Liver (tissue), 8 donors: ENCODE measurements at regions not wholly inside any gene's neighbourhood (a gene's known extent, or its start where the extent isn't known, plus 50 kb on each side); places are given as distances from the start of the nearest gene placed in this dataset.

ENCODE experiments used
- DNase-seq: peaks from one replicate; pipeline ENCODE4 v3.0.0-alpha.2; 2017; ENCODE audit warnings: low spot score
- H3K27ac ChIP-seq, 2 donors: one replicate each; pipeline ENCODE4 v1.7.0; 2013; ENCODE audit warnings: inconsistent platforms in 2 of 2, low read length in 2 of 2, control low read depth in 1 of 2, low read depth in 1 of 2, mild to moderate bottlenecking in 1 of 2
- H3K27me3 ChIP-seq, 4 donors: one replicate each; pipeline versions ENCODE4 v1.6.1 to v1.7.0; 2013; ENCODE audit warnings: low read length in 3 of 4, inconsistent platforms in 1 of 4, mild to moderate bottlenecking in 1 of 4, moderate library complexity in 1 of 4; ENCODE audit not compliant: control insufficient read depth in 4 of 4, insufficient read depth in 4 of 4
- H3K36me3 ChIP-seq, 4 donors: one replicate each; pipeline versions ENCODE4 v1.6.1 to v1.7.0; 2013; ENCODE audit warnings: low read length in 3 of 4, mild to moderate bottlenecking in 3 of 4, low read depth in 1 of 4, moderate library complexity in 1 of 4; ENCODE audit not compliant: control insufficient read depth in 4 of 4, insufficient read depth in 3 of 4
- H3K4me1 ChIP-seq, 4 donors: one replicate each; pipeline versions ENCODE4 v1.6.1 to v1.7.0; 2013; ENCODE audit warnings: low read length in 3 of 4, mild to moderate bottlenecking in 3 of 4, moderate library complexity in 1 of 4; ENCODE audit not compliant: control insufficient read depth in 4 of 4, insufficient read depth in 4 of 4
- H3K4me3 ChIP-seq, 3 donors: one replicate each; pipeline versions ENCODE4 v1.6.1 to v1.7.0; 2013; ENCODE audit warnings: low read length in 3 of 3, control low read depth in 1 of 3, low read depth in 1 of 3, mild to moderate bottlenecking in 1 of 3
- H3K9ac ChIP-seq, 2 donors: one replicate each; pipeline ENCODE4 v1.7.0; 2013; ENCODE audit warnings: low read length in 2 of 2, mild to moderate bottlenecking in 2 of 2, moderate library complexity in 2 of 2, control low read depth in 1 of 2, low read depth in 1 of 2
- H3K9me3 ChIP-seq, 4 donors: one replicate each; pipeline versions ENCODE4 v1.6.1 to v1.7.0; 2013; ENCODE audit warnings: low read length in 3 of 4; ENCODE audit not compliant: control insufficient read depth in 4 of 4
- EGR1 ChIP-seq, 2 donors: IDR thresholded peaks; 2 replicates each; pipeline ENCODE4 v1.6.1; 2016 to 2018; ENCODE audit warnings: antibody characterized with exemption in 2 of 2, low read depth in 2 of 2
- FOXA1 ChIP-seq: IDR thresholded peaks from 2 replicates; pipeline ENCODE4 v1.6.1; 2016; ENCODE audit warnings: antibody characterized with exemption
- GABPA ChIP-seq, 2 donors: IDR thresholded peaks in 1 of 2; conservative IDR thresholded peaks in 1 of 2; 2 replicates each; pipeline ENCODE4 v1.6.1; 2016; ENCODE audit warnings: antibody characterized with exemption in 2 of 2, mild to moderate bottlenecking in 1 of 2, moderate library complexity in 1 of 2
- HNF4A ChIP-seq, 2 donors: conservative IDR thresholded peaks; 2 replicates each; pipeline ENCODE4 v1.6.1; 2016; ENCODE audit warnings: antibody characterized with exemption in 2 of 2, mild to moderate bottlenecking in 2 of 2
- HNF4G ChIP-seq: IDR thresholded peaks from 2 replicates; pipeline ENCODE4 v1.6.1; 2016; ENCODE audit warnings: antibody characterized with exemption
- NR2F2 ChIP-seq: IDR thresholded peaks from 2 replicates; pipeline ENCODE4 v1.6.1; 2016; ENCODE audit warnings: antibody characterized with exemption
- RAD21 ChIP-seq, 2 donors: IDR thresholded peaks; 2 replicates each; pipeline ENCODE4 v1.6.1; 2016; ENCODE audit warnings: antibody characterized with exemption in 2 of 2, mild to moderate bottlenecking in 2 of 2
- REST ChIP-seq: IDR thresholded peaks from 2 replicates; pipeline ENCODE4 v1.6.1; 2016; ENCODE audit warnings: antibody characterized with exemption, mild to moderate bottlenecking
- SP1 ChIP-seq: IDR thresholded peaks from 2 replicates; pipeline ENCODE4 v1.6.1; 2018; ENCODE audit warnings: antibody characterized with exemption, mild to moderate bottlenecking
- TAF1 ChIP-seq: conservative IDR thresholded peaks from 2 replicates; pipeline ENCODE4 v1.6.1; 2016; ENCODE audit warnings: antibody characterized with exemption, mild to moderate bottlenecking
- YY1 ChIP-seq: IDR thresholded peaks from 2 replicates; pipeline ENCODE4 v1.6.1; 2016; ENCODE audit warnings: antibody characterized with exemption, mild to moderate bottlenecking
- ZBTB33 ChIP-seq: IDR thresholded peaks from 2 replicates; pipeline ENCODE4 v1.6.1; 2016; ENCODE audit warnings: antibody characterized with exemption
- WGBS: extraction: QIAGEN DNeasy Blood & Tissue Kit; methylation state at CpG from one replicate; pipeline ENCODE4 v1.1.7; 2013; 5-methylcytosine and 5-hydroxymethylcytosine counted together
- TF ChIP-seq, protein P1 (sequence below): fragments of 150-350 bp; IDR thresholded peaks from 2 replicates; pipeline ENCODE4 v1.5.1; 2017; ENCODE audit warnings: improper control_type of control experiment, low read depth, low read length; ENCODE audit not compliant: missing input control
- TF ChIP-seq, protein P2 (sequence below): IDR thresholded peaks from 2 replicates; pipeline ENCODE4 v1.6.1; 2016; ENCODE audit warnings: antibody characterized with exemption
- donor health status: healthy.
- donor health status: healthy.
- donor health status: healthy.
- donor health status: healthy.
- donor health status: healthy.

DNA sequence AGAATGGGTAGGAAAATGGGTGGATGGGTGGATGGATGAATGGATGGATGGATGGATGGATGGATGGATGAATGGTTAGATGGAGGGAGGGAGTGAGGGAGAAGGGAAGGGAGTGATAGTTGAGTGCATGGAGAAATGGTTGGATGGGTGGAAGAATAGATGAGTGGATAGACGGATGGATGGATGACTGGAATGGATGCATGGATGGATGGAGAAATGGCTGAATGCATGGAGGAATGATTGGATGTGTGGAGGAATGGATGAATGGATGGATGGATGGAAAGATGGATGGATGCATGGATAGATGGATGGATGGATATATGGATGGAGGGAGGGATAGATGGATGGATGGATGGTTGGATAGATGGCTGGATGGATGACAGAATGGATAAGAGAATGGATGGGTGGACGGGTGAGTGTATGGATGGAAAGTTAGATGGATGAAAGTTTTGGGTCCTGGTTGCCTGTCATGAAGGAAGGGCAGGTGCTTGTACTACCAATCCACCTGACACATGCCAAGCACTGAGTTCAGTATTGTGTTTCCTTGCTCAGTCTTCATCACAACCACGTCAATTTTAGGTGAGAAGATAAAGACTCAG, 286.5 kb upstream of the RTL1 start:
- Histone ChIP-seq H3K27me3 (no peaks in the 10 kb centered on the region), H3K9me3 (no peaks in the 10 kb centered on the region), H3K4me3 (no peak overlapping the region), H3K27ac (no peak overlapping the region), H3K4me1 (no peaks in the 10 kb centered on the region), H3K9ac (no peak overlapping the region), H3K36me3 (no peaks in the 10 kb centered on the region)
- no peak for DNase-seq
- 75% methylated on average over 3 of the region's 3 CpGs for WGBS
- TF ChIP-seq, protein P1, sequence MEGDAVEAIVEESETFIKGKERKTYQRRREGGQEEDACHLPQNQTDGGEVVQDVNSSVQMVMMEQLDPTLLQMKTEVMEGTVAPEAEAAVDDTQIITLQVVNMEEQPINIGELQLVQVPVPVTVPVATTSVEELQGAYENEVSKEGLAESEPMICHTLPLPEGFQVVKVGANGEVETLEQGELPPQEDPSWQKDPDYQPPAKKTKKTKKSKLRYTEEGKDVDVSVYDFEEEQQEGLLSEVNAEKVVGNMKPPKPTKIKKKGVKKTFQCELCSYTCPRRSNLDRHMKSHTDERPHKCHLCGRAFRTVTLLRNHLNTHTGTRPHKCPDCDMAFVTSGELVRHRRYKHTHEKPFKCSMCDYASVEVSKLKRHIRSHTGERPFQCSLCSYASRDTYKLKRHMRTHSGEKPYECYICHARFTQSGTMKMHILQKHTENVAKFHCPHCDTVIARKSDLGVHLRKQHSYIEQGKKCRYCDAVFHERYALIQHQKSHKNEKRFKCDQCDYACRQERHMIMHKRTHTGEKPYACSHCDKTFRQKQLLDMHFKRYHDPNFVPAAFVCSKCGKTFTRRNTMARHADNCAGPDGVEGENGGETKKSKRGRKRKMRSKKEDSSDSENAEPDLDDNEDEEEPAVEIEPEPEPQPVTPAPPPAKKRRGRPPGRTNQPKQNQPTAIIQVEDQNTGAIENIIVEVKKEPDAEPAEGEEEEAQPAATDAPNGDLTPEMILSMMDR, result no peak
- TF ChIP-seq HNF4A (conservative IDR thresholded peaks at IDR 0.05), result no peak
- TF ChIP-seq ZBTB33, result no peak
- TF ChIP-seq YY1, result no peak
- TF ChIP-seq RAD21 (IDR thresholded peaks at IDR 0.05), result no peak
- TF ChIP-seq GABPA (IDR thresholded peaks at IDR 0.05 in 1 of 2, conservative IDR thresholded peaks at IDR 0.05 in 1 of 2), result no peak
- TF ChIP-seq, protein P2, sequence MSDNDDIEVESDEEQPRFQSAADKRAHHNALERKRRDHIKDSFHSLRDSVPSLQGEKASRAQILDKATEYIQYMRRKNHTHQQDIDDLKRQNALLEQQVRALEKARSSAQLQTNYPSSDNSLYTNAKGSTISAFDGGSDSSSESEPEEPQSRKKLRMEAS, result no peak
- no peak for TF ChIP-seq HNF4G
- TF ChIP-seq SP1, result no peak
- TF ChIP-seq NR2F2, result no peak
- TF ChIP-seq FOXA1, result no peak
- no peak for TF ChIP-seq TAF1
- TF ChIP-seq EGR1 (IDR thresholded peaks at IDR 0.05; ENCODE audit: low read depth in 2 of 2), result no peak

DNA sequence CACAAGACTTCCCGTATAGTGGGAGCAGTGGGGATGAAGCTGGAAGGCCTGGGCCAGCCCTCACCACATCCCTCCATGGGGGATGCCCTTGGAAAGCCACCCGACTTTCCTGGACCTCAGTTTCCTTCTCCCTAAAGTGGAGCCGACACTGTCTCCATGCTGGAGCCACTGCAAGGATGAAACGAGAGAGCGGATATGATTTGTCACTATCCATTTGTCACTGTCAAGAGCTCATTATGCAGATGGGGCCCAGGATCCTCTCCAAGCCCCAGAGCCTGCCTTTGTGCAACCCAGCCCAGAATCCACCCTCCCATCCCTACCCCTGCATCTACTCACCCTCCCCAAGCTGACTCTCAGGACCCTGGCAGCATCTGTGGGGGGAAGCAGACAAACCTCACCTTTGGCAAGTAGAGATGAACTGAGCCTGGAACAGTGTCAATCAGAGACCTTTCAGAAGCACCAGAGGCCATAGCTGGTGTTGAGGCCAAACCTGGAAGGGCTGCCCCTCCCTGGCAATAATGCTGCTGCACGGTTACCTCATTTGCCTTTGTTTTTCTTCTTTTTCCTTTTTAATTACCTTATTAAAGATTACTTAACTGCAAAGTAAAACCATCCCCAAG, 287.7 kb upstream of the RTL1 start:
- TF ChIP-seq REST, result no peak
- no peak for TF ChIP-seq HNF4A (conservative IDR thresholded peaks at IDR 0.05)
- DNase-seq, result peak; percentile 21
- Histone ChIP-seq H3K36me3 (no peaks in the 10 kb centered on the region), H3K9me3 (no peaks in the 10 kb centered on the region), H3K27me3 (no peaks in the 10 kb centered on the region), H3K4me3 (no peak overlapping the region), H3K27ac (no peak overlapping the region), H3K4me1 (no peaks in the 10 kb centered on the region), H3K9ac (no peak overlapping the region)
- WGBS, result 77% methylated on average over 6 of the region's 6 CpGs
